Suppressor macrophage treated with lipopolysaccharide for 4 hours (primary cell): ENCODE measurements at regions not wholly inside any gene's neighbourhood (a gene's known extent, or its start where the extent isn't known, plus 50 kb on each side); places are given as distances from the start of the nearest gene placed in this dataset.

Experiments
- DNase-seq: peaks from one replicate; pipeline ENCODE4 v3.0.0-alpha.2; 2020

GRCh38 chr14:34124585-34124984 lies 173.7 kb upstream of the EGLN3 start:
- no peak for DNase-seq

GRCh38 chr14:34122650-34123049 lies 171.8 kb upstream of the EGLN3 start:
- DNase-seq = no peak

GRCh38 chr14:34122081-34122480 lies 171.2 kb upstream of the EGLN3 start:
- no peak for DNase-seq

- DNase-seq = no peak
Measured at GRCh38 chr14:34120185-34120977, 169.5 kb upstream of the EGLN3 start.

- no peak for DNase-seq
Measured at GRCh38 chr14:34119107-34119858, 168.4 kb upstream of the EGLN3 start.

- DNase-seq = no peak
Measured at GRCh38 chr14:34113991-34114390, 163.1 kb upstream of the EGLN3 start.

- DNase-seq = no peak
Measured at GRCh38 chr14:34113005-34113511, 162.2 kb upstream of the EGLN3 start.

GRCh38 chr14:34111953-34112352 lies 161.1 kb upstream of the EGLN3 start:
- DNase-seq = no peak

- DNase-seq = no peak
Measured at GRCh38 chr14:34111505-34111904, 160.6 kb upstream of the EGLN3 start.

- no peak for DNase-seq
Measured at GRCh38 chr14:34110531-34110930, 159.7 kb upstream of the EGLN3 start.

GRCh38 chr14:34107441-34107840 lies 156.6 kb upstream of the EGLN3 start:
- no peak for DNase-seq

- DNase-seq = no peak
Measured at GRCh38 chr14:34106310-34106709, 155.4 kb upstream of the EGLN3 start.

GRCh38 chr14:34104489-34105397 lies 153.9 kb upstream of the EGLN3 start:
- no peak for DNase-seq

- no peak for DNase-seq
Measured at GRCh38 chr14:34103176-34103575, 152.3 kb upstream of the EGLN3 start.

- DNase-seq = no peak
Measured at GRCh38 chr14:34099635-34100034, 148.8 kb upstream of the EGLN3 start.

- no peak for DNase-seq
Measured at GRCh38 chr14:34098985-34099349, 148.1 kb upstream of the EGLN3 start.

- peak; percentile 47 for DNase-seq
Measured at GRCh38 chr14:34098045-34098984, 147.4 kb upstream of the EGLN3 start.

GRCh38 chr14:34097644-34098043 lies 146.8 kb upstream of the EGLN3 start:
- DNase-seq = no peak

- DNase-seq = no peak
Measured at GRCh38 chr14:34094384-34094783, 143.5 kb upstream of the EGLN3 start.

- no peak for DNase-seq
Measured at GRCh38 chr14:34093883-34094282, 143.0 kb upstream of the EGLN3 start.

- no peak for DNase-seq
Measured at GRCh38 chr14:34090451-34090850, 139.6 kb upstream of the EGLN3 start.

- DNase-seq = no peak
Measured at GRCh38 chr14:34088914-34089313, 138.0 kb upstream of the EGLN3 start.
